SK-N-SH (cell line): ENCODE measurements at regions not wholly inside any gene's neighbourhood (a gene's known extent, or its start where the extent isn't known, plus 50 kb on each side); places are given as distances from the start of the nearest gene placed in this dataset.

Source experiments
- CTCF ChIA-PET: fragments of 300-600, 350-600 bp; formaldehyde crosslinking; extraction: SDS; loops from one replicate; lab custom pipeline; 2021; lab: Yijun Ruan, JAX
- POLR2A ChIA-PET: fragments of 350-600 bp; sonication (Branson Sonifier 250); formaldehyde crosslinking; extraction: SDS; loops from one replicate; lab custom pipeline; 2020; ENCODE audit warnings: antibody characterized with exemption, inconsistent platforms; lab: Yijun Ruan, JAX
- DNase-seq: peaks from one replicate; pipeline ENCODE4 v3.0.0; 2012
- H2AFZ ChIP-seq: fragments of 200-600 bp; sonication (generic); 2 replicates; pipeline ENCODE4 v1.8.1; 2016; ENCODE audit warnings: antibody characterized with exemption, mild to moderate bottlenecking, low read depth
- H3F3A ChIP-seq: fragments of 200-600 bp; sonication (generic); replicated peaks from 2 replicates; pipeline ENCODE3; 2016; ENCODE audit warnings: antibody characterized with exemption, mild to moderate bottlenecking; ENCODE audit not compliant: insufficient read depth
- H3K27ac ChIP-seq, 2 experiments: fragments of 200-500 bp in 1 of 2; fragments of 200-600 bp in 1 of 2; sonication (Bioruptor generic) in 1 of 2; sonication (generic), shearing (Covaris generic) in 1 of 2; 2 replicates each; pipeline versions ENCODE4 v1.5.1 to v1.6.1; 2014 to 2016; ENCODE audit warnings: low read depth in 2 of 2, inconsistent platforms in 1 of 2, low read length in 1 of 2, mild to moderate bottlenecking in 1 of 2, mixed read lengths in 1 of 2
- H3K27me3 ChIP-seq: fragments of 200-600 bp; sonication (generic), shearing (Covaris generic); 2 replicates; pipeline ENCODE4 v1.6.1; 2016; ENCODE audit warnings: mixed run types; ENCODE audit not compliant: insufficient read depth
- H3K36me3 ChIP-seq, 2 experiments: fragments of 200-500 bp in 1 of 2; fragments of 200-600 bp in 1 of 2; sonication (Bioruptor generic) in 1 of 2; sonication (generic) in 1 of 2; replicated peaks in 1 of 2; 2 replicates each; pipeline versions ENCODE3 to v1.5.1; 2014 to 2016; ENCODE audit warnings: low read length in 1 of 2, mild to moderate bottlenecking in 1 of 2; ENCODE audit not compliant: insufficient read depth in 2 of 2, control insufficient read depth in 1 of 2
- H3K4me1 ChIP-seq, 2 experiments: fragments of 200-500 bp in 1 of 2; fragments of 200-600 bp in 1 of 2; sonication (Bioruptor generic) in 1 of 2; sonication (generic), shearing (Covaris generic) in 1 of 2; 2 replicates each; pipeline versions ENCODE4 v1.5.1 to v1.6.1; 2014 to 2016; ENCODE audit warnings: low read depth in 1 of 2, low read length in 1 of 2, mixed run types in 1 of 2; ENCODE audit not compliant: insufficient read depth in 2 of 2, control insufficient read depth in 1 of 2
- H3K4me2 ChIP-seq: fragments of 200-600 bp; sonication (generic), shearing (Covaris generic); 2 replicates; pipeline ENCODE4 v1.6.1; 2017; ENCODE audit warnings: mixed run types
- H3K4me3 ChIP-seq, 2 experiments: fragments of 200-500 bp in 1 of 2; fragments of 200-600 bp in 1 of 2; sonication (Bioruptor generic) in 1 of 2; sonication (generic), shearing (Covaris generic) in 1 of 2; 2 replicates each; pipeline versions ENCODE4 v1.5.1 to v1.8.1; 2014 to 2016; ENCODE audit warnings: low read depth in 2 of 2, inconsistent platforms in 1 of 2, low read length in 1 of 2, mild to moderate bottlenecking in 1 of 2, mixed read lengths in 1 of 2, moderate library complexity in 1 of 2
- H3K79me2 ChIP-seq: fragments of 200-600 bp; sonication (generic); 2 replicates; pipeline ENCODE4 v1.8.1; 2017; ENCODE audit warnings: mild to moderate bottlenecking; ENCODE audit not compliant: insufficient read depth
- H3K9ac ChIP-seq: fragments of 200-600 bp; sonication (generic); 2 replicates; pipeline ENCODE4 v1.6.1; 2017; ENCODE audit warnings: mixed run types
- H3K9me2 ChIP-seq: fragments of 200-600 bp; sonication (generic); 2 replicates; pipeline ENCODE4 v1.6.1; 2017; ENCODE audit warnings: mixed run types
- H3K9me3 ChIP-seq: fragments of 200-600 bp; sonication (generic); 2 replicates; pipeline ENCODE4 v1.6.1; 2017; ENCODE audit warnings: mixed run types, mild to moderate bottlenecking, moderate library complexity
- H4K20me1 ChIP-seq: fragments of 200-600 bp; sonication (generic); 2 replicates; pipeline ENCODE4 v1.6.1; 2017; ENCODE audit warnings: mild to moderate bottlenecking, mixed run types; ENCODE audit not compliant: insufficient read depth
- CHD2 ChIP-seq: fragments of 150-350 bp; IDR thresholded peaks from 2 replicates; pipeline ENCODE4 v1.6.1; 2018; ENCODE audit warnings: low read length; ENCODE audit not compliant: partially characterized antibody
- EP300 ChIP-seq, 2 experiments: IDR thresholded peaks; 2 replicates each; pipeline versions ENCODE4 v1.4.0 to v1.6.1; 2012; ENCODE audit warnings: borderline replicate concordance in 1 of 2, low read depth in 1 of 2, low read length in 1 of 2
- EZH2phosphoT487 ChIP-seq: fragments of 200-600 bp; sonication (generic); IDR thresholded peaks from 2 replicates; pipeline ENCODE4 v1.6.1; 2017; ENCODE audit warnings: low read depth, mixed run types, mild to moderate bottlenecking, antibody characterized with exemption, moderate library complexity, borderline replicate concordance
- FOXJ3 ChIP-seq: sonication (generic); formaldehyde crosslinking; IDR thresholded peaks from 2 replicates; pipeline ENCODE4 v1.5.1; 2020; ENCODE audit warnings: mild to moderate bottlenecking, missing genetic modification reagents
- GATA2 ChIP-seq: sonication (generic); formaldehyde crosslinking; IDR thresholded peaks from 2 replicates; pipeline ENCODE4 v1.5.0; 2020; ENCODE audit warnings: mild to moderate bottlenecking, missing genetic modification reagents
- MEF2A ChIP-seq: IDR thresholded peaks from 2 replicates; pipeline ENCODE4 v1.4.0; 2012; ENCODE audit warnings: low read depth, borderline replicate concordance
- MXI1 ChIP-seq: IDR thresholded peaks from 2 replicates; pipeline ENCODE4 v1.6.1; 2012; ENCODE audit warnings: mild to moderate bottlenecking, low read depth, low read length, improper control_type of control experiment
- NFIC ChIP-seq: IDR thresholded peaks from 2 replicates; pipeline ENCODE4 v1.4.0; 2012; ENCODE audit warnings: borderline replicate concordance
- NRF1 ChIP-seq: IDR thresholded peaks from 2 replicates; pipeline ENCODE4 v1.6.1; 2012; ENCODE audit warnings: low read depth, mild to moderate bottlenecking, low read length
- PBX3 ChIP-seq: IDR thresholded peaks from 2 replicates; pipeline ENCODE4; 2012
- POLR2AphosphoS5 ChIP-seq: IDR thresholded peaks from 2 replicates; pipeline ENCODE4 v1.6.1; 2012; ENCODE audit warnings: low read depth, low read length
- RAD21 ChIP-seq: IDR thresholded peaks from 2 replicates; pipeline ENCODE4 v1.6.1; 2012; ENCODE audit warnings: mild to moderate bottlenecking, low read length
- RCOR1 ChIP-seq: fragments of 150-350 bp; IDR thresholded peaks from 2 replicates; pipeline ENCODE4 v1.6.1; 2017; ENCODE audit warnings: antibody characterized with exemption, low read length
- REST ChIP-seq: IDR thresholded peaks from 2 replicates; pipeline ENCODE4 v1.6.1; 2012; ENCODE audit warnings: mild to moderate bottlenecking, low read depth, low read length, moderate library complexity
- RFX5 ChIP-seq: IDR thresholded peaks from 2 replicates; pipeline ENCODE4 v1.6.1; 2012; ENCODE audit warnings: mild to moderate bottlenecking, improper control_type of control experiment, low read length
- RXRA ChIP-seq: IDR thresholded peaks from 2 replicates; pipeline ENCODE4 v1.4.0; 2012; ENCODE audit warnings: low read depth, mild to moderate bottlenecking, borderline replicate concordance
- SMC3 ChIP-seq: IDR thresholded peaks from 2 replicates; pipeline ENCODE4 v1.6.1; 2012; ENCODE audit warnings: low read depth, low read length, improper control_type of control experiment
- TCF12 ChIP-seq: IDR thresholded peaks from 2 replicates; pipeline ENCODE4 v1.4.0; 2012
- YY1 ChIP-seq: IDR thresholded peaks from 2 replicates; pipeline ENCODE4 v1.4.0; 2012; ENCODE audit warnings: low read depth, mild to moderate bottlenecking
- WGBS: methylation state at CpG from one replicate; pipeline ENCODE4 v1.1.6; 2017; ENCODE audit warnings: low lambda C conversion rate; 5-methylcytosine and 5-hydroxymethylcytosine counted together
- TF ChIP-seq, protein P1 (sequence below): IDR thresholded peaks from 2 replicates; pipeline ENCODE4 v1.4.0; 2012; ENCODE audit warnings: low read depth, borderline replicate concordance
- TF ChIP-seq, protein P2 (sequence below): IDR thresholded peaks from 2 replicates; pipeline ENCODE4 v1.4.0; 2012; ENCODE audit warnings: low read depth
- TF ChIP-seq, protein P3 (sequence below): fragments of 200-600 bp; sonication (generic); IDR thresholded peaks from 2 replicates; pipeline ENCODE4 v1.6.1; 2017; ENCODE audit warnings: antibody characterized with exemption, mild to moderate bottlenecking, moderate library complexity

DNA sequence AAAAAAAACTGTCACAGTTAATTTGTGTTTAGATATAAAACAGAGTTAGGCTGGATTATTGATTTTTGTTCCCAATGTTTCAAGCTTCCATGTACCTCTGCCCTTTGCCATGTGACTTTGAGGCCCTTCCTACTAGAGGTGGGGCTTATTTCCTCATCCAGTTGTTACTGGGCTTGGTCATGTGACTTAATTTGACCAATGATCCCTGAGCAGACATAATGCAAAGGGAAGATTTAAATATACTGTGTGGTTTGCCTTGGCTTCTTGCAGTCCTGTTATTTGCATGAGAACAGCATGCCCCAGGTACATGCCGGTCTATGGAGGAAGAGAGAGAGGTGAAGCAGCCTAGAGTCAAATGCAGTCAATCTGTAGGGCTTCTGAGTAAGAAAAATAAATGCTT, 347.0 kb downstream of the MIAT start:
- H3K4me1 ChIP-seq, result no peaks in the 10 kb centered on the region
- no peaks in the 10 kb centered on the region for H3K36me3 ChIP-seq

DNA sequence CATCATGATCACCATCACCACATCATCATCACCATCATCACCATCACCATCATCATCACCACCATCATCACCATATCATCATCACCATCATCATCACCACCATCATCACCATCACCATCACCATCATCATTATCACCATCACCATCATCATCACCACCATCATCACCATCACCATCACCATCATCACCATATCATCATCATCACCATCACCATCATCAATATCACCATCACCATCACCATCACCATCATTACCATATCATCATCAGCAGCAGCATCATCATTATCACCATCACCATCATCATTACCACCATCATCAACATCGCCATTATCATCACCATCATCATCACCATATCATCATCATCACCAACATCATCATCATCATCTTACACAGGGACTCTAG, 351.1 kb downstream of the MIAT start:
- Histone ChIP-seq H3K4me3 (no peak overlapping the region), H3K4me1 (no peaks in the 10 kb centered on the region), H3K4me2 (no peak overlapping the region), H3K27me3 (no peaks in the 10 kb centered on the region), H3K27ac (no peak overlapping the region), H4K20me1 (no peaks in the 10 kb centered on the region), H3F3A (no peaks in the 10 kb centered on the region), H3K9me3 (no peaks in the 10 kb centered on the region), H3K9me2 (no peaks in the 10 kb centered on the region), H3K36me3 (no peaks in the 10 kb centered on the region), H3K9ac (no peak overlapping the region), H2AFZ (no peak overlapping the region), H3K79me2 (no peaks in the 10 kb centered on the region)
- no peak for DNase-seq
- 14% methylated on average over 1 of the region's 1 CpG for WGBS
- TF ChIP-seq MEF2A (no peak), TCF12 (no peak), MXI1 (no peak), EZH2phosphoT487 (no peak), NFIC (no peak), NRF1 (no peak), REST (no peak), RFX5 (no peak), RXRA (no peak), FOXJ3 (CRISPR knock-in tag) (no peak)
- TF ChIP-seq, protein P1, sequence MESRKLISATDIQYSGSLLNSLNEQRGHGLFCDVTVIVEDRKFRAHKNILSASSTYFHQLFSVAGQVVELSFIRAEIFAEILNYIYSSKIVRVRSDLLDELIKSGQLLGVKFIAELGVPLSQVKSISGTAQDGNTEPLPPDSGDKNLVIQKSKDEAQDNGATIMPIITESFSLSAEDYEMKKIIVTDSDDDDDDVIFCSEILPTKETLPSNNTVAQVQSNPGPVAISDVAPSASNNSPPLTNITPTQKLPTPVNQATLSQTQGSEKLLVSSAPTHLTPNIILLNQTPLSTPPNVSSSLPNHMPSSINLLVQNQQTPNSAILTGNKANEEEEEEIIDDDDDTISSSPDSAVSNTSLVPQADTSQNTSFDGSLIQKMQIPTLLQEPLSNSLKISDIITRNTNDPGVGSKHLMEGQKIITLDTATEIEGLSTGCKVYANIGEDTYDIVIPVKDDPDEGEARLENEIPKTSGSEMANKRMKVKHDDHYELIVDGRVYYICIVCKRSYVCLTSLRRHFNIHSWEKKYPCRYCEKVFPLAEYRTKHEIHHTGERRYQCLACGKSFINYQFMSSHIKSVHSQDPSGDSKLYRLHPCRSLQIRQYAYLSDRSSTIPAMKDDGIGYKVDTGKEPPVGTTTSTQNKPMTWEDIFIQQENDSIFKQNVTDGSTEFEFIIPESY, result no peak
- TF ChIP-seq, protein P2, sequence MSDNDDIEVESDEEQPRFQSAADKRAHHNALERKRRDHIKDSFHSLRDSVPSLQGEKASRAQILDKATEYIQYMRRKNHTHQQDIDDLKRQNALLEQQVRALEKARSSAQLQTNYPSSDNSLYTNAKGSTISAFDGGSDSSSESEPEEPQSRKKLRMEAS, result no peak
- CTCF ChIA-PET, result no interaction called here
- POLR2A ChIA-PET, result no interaction called here

More for the DNA sequence above, 347.0 kb downstream of the MIAT start:
- Histone ChIP-seq H2AFZ (no peak overlapping the region), H3K27me3 (no peaks in the 10 kb centered on the region), H3K9me3 (no peaks in the 10 kb centered on the region), H3K27ac (no peak overlapping the region), H3K9ac (no peak overlapping the region), H3K4me2 (no peak overlapping the region), H3F3A (no peaks in the 10 kb centered on the region), H3K4me3 (no peak overlapping the region), H4K20me1 (no peaks in the 10 kb centered on the region), H3K79me2 (no peaks in the 10 kb centered on the region), H3K9me2 (no peaks in the 10 kb centered on the region)
- ChIA-PET POLR2A (no interaction called here), CTCF (no interaction called here)
- TF ChIP-seq YY1 (no peak), PBX3 (no peak), TCF12 (no peak), GATA2 (CRISPR knock-in tag) (no peak), SMC3 (no peak), RCOR1 (no peak), FOXJ3 (CRISPR knock-in tag) (no peak), RAD21 (no peak), EP300 (IDR thresholded peaks at IDR 0.05; ENCODE audit: borderline replicate concordance in 1 of 2, low read depth in 1 of 2, low read length in 1 of 2) (no peak), CHD2 (no peak), POLR2AphosphoS5 (no peak)
- TF ChIP-seq, protein P3, sequence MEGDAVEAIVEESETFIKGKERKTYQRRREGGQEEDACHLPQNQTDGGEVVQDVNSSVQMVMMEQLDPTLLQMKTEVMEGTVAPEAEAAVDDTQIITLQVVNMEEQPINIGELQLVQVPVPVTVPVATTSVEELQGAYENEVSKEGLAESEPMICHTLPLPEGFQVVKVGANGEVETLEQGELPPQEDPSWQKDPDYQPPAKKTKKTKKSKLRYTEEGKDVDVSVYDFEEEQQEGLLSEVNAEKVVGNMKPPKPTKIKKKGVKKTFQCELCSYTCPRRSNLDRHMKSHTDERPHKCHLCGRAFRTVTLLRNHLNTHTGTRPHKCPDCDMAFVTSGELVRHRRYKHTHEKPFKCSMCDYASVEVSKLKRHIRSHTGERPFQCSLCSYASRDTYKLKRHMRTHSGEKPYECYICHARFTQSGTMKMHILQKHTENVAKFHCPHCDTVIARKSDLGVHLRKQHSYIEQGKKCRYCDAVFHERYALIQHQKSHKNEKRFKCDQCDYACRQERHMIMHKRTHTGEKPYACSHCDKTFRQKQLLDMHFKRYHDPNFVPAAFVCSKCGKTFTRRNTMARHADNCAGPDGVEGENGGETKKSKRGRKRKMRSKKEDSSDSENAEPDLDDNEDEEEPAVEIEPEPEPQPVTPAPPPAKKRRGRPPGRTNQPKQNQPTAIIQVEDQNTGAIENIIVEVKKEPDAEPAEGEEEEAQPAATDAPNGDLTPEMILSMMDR, result no peak
- WGBS, result 67% methylated on average over 1 of the region's 1 CpG
- no peak for DNase-seq
